ENCODE measurements at regions not wholly inside any gene's neighbourhood (a gene's known extent, or its start where the extent isn't known, plus 50 kb on each side); places are given as distances from the start of the nearest gene placed in this dataset.

DNA sequence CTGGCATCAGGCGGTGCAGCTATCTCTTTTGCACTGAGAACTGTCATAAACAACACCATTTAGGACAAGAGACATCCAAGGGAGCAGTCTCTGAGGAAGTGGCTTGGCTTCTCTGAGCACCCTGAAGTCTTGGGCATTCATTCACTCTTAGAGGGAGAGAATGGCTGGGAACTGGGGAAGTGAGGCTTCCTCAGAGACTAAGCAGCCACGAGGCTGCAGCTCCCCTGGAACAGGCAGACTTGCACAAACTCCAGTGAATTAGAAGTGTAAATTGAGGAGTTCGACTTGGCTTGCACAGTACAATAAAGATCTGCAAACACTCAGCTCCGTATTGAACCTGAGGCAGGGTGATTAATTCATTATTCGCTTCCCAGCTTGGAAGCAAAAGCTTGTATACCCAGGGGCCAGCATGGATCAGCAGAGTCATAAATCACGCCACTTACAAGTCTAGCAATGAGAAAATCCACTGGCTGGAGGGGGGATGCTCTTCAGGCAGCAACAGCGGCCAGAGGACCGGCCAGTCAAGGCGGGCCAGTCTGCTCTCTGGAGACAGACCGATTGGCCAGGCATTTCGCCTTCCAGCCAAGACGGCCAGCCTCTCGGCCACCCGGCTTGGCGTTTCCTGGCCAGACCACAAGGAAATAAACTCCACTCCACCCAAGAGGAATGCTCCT, 118.8 kb upstream of the ADPGK start:
- DNase-seq (peak in 3 of 4 donors; percentile 14 to 66 (median 43)), ATAC-seq (peak; percentile 88)
- Histone ChIP-seq H3K4me3 (no peak overlapping the region), H3K27ac (no peak overlapping the region), H3K9me3 (no peaks in the 10 kb centered on the region), H3K36me3 (no peaks in the 10 kb centered on the region), H3K27me3 (peaks cover 0 to 19% of the 10 kb centered on the region in 2 donors), H3K4me1 (peaks cover 5 to 8% of the 10 kb centered on the region in 2 donors)
- TF ChIP-seq, protein P1, sequence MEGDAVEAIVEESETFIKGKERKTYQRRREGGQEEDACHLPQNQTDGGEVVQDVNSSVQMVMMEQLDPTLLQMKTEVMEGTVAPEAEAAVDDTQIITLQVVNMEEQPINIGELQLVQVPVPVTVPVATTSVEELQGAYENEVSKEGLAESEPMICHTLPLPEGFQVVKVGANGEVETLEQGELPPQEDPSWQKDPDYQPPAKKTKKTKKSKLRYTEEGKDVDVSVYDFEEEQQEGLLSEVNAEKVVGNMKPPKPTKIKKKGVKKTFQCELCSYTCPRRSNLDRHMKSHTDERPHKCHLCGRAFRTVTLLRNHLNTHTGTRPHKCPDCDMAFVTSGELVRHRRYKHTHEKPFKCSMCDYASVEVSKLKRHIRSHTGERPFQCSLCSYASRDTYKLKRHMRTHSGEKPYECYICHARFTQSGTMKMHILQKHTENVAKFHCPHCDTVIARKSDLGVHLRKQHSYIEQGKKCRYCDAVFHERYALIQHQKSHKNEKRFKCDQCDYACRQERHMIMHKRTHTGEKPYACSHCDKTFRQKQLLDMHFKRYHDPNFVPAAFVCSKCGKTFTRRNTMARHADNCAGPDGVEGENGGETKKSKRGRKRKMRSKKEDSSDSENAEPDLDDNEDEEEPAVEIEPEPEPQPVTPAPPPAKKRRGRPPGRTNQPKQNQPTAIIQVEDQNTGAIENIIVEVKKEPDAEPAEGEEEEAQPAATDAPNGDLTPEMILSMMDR (IDR thresholded peaks at IDR 0.05) = no peak
- intact Hi-C loops (cut with DNase I) = no loop called here

DNA sequence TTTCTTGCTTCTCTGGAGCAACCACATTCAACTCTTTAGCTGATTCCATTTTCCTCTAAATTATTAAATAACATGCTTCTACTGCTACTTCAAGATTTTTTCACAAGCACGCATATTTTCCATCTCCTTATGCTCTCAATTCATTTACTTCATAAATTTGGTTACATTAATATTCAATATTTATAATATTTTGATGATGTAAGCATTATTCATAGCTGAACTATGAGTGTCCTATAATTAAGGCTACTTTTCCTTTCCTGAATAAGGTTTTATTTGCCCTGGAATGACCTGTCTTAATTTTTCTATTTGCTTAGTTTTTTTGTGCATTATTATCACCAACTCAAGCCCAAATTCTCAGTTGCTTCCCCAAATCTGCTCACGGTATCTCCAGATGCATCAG, 109.4 kb upstream of the ADPGK start:
- Histone ChIP-seq H3K4me3 (no peak overlapping the region), H3K36me3 (no peaks in the 10 kb centered on the region), H3K4me1 (no peaks in the 10 kb centered on the region), H3K9me3 (no peaks in the 10 kb centered on the region), H3K27me3 (no peaks in the 10 kb centered on the region), H3K27ac (no peak overlapping the region)
- no peak for ATAC-seq
- TF ChIP-seq, protein P1 (IDR thresholded peaks at IDR 0.05) = no peak
- DNase-seq = no peak
- intact Hi-C loops (cut with DNase I) = no loop called here

DNA sequence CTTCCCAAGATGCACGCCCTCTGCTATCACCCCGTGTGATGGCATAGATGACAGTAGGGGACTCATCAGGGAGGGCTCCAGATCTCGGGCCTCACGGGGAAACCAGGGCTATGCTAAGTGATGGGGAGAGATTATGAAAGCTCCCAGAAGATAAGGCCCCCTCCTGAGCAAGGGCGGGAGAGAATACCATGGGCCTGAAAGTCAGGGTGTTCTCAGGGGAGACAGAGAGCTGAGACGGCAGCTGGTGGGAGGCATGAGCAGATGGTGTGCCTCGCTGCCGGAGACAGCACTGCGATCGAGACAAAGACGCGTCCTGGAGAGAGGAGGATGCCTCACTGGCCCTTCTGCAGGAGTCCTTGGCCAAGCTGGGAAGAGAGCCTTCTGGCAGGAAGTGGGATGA, 106.5 kb upstream of the ADPGK start:
- TF ChIP-seq, protein P1 (IDR thresholded peaks at IDR 0.05) = no peak
- DNase-seq = no peak
- Histone ChIP-seq H3K27ac (no peak overlapping the region), H3K27me3 (no peaks in the 10 kb centered on the region), H3K9me3 (no peaks in the 10 kb centered on the region), H3K4me3 (no peak overlapping the region), H3K4me1 (no peaks in the 10 kb centered on the region), H3K36me3 (no peaks in the 10 kb centered on the region)
- ATAC-seq = no peak
- intact Hi-C loops (cut with DNase I) = no loop called here

DNA sequence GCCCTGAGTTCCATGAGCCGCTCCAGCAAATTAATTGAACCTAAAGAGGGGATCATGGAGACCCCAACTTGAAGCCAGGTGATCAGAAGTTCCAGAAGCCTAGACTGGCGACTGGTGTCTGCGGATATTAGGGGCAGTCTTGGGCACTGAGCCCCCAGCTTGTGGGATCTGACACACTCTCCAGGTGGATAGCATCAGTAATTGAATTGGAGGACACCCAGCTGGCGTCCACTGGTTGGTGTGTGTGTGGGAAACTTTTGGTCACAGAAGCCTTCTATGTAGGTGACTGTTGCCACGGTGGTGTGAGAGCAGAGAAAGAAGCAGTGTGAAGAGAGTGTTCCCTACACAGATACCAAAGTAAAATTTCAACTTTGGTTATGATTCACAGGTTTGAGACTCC, 106.0 kb upstream of the ADPGK start:
- TF ChIP-seq, protein P1 (IDR thresholded peaks at IDR 0.05) = no peak
- ATAC-seq (no peak), DNase-seq (no peak)
- Histone ChIP-seq H3K36me3 (no peaks in the 10 kb centered on the region), H3K9me3 (no peaks in the 10 kb centered on the region), H3K4me3 (no peak overlapping the region), H3K27me3 (no peaks in the 10 kb centered on the region), H3K4me1 (no peaks in the 10 kb centered on the region), H3K27ac (no peak overlapping the region)
- intact Hi-C loops (cut with DNase I) = no loop called here

DNA sequence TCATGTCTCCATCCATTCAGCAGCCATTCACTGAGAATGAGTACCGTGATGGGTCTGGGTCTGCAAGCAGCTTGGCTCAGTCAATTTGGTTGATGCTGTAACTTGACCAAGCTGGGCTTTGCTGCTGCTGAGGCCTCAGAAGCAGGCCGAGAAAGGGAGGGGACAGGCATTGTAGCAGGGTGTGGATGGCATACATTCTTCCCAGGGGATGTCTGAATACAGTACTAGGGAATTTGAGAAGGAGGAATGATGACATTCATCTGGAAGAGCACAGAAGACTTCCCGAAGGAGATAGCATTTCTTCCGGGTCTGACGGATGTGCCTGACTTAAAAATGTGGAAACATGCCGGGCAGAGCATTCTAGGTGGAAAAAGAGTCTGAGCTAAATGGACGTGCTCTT, 105.3 kb upstream of the ADPGK start:
- intact Hi-C loops (cut with DNase I) = no loop called here
- H3K9me3 ChIP-seq = no peaks in the 10 kb centered on the region
- no peaks in the 10 kb centered on the region for H3K27me3 ChIP-seq
- TF ChIP-seq, protein P1 (IDR thresholded peaks at IDR 0.05) = no peak
- ATAC-seq = no peak
- no peak overlapping the region for H3K4me3 ChIP-seq
- H3K4me1 ChIP-seq = no peaks in the 10 kb centered on the region
- H3K27ac ChIP-seq = no peak overlapping the region
- no peak for DNase-seq
- no peaks in the 10 kb centered on the region for H3K36me3 ChIP-seq
